Activated naive CD4-positive, alpha-beta T cell treated with anti-CD3 and anti-CD28 coated beads, Interleukin-2, amount 10 ng/mL, durations not matched to agents 7 days and 5 days (primary cell): ENCODE measurements at regions not wholly inside any gene's neighbourhood (a gene's known extent, or its start where the extent isn't known, plus 50 kb on each side); places are given as distances from the start of the nearest gene placed in this dataset.

Experiments
- CTCF ChIA-PET: fragments of 350-600 bp; sonication (Branson Sonifier 250); formaldehyde crosslinking; loops from one replicate; lab custom pipeline; 2021; ENCODE audit warnings: antibody characterized with exemption; lab: Charles Lee
- DNase-seq: peaks from one replicate; pipeline ENCODE4 v3.0.0-alpha.2; 2020
- H3K27ac Mint-ChIP-seq: one replicate; pipeline ENCODE4 v1.8.0; 2021; ENCODE audit warnings: mild to moderate bottlenecking, moderate library complexity, mixed read lengths
- H3K27me3 Mint-ChIP-seq: one replicate; pipeline ENCODE4 v1.8.0; 2021; ENCODE audit warnings: mild to moderate bottlenecking, mixed read lengths
- H3K36me3 Mint-ChIP-seq: one replicate; pipeline ENCODE4 v1.8.0; 2021; ENCODE audit warnings: mixed read lengths
- H3K4me1 Mint-ChIP-seq: one replicate; pipeline ENCODE4 v1.8.0; 2021; ENCODE audit warnings: mixed read lengths
- H3K4me3 Mint-ChIP-seq: one replicate; pipeline ENCODE4 v1.8.0; 2021; ENCODE audit warnings: mild to moderate bottlenecking, moderate library complexity, mixed read lengths
- H3K9me3 Mint-ChIP-seq: one replicate; pipeline ENCODE4 v1.8.0; 2021; ENCODE audit warnings: mixed read lengths

DNA sequence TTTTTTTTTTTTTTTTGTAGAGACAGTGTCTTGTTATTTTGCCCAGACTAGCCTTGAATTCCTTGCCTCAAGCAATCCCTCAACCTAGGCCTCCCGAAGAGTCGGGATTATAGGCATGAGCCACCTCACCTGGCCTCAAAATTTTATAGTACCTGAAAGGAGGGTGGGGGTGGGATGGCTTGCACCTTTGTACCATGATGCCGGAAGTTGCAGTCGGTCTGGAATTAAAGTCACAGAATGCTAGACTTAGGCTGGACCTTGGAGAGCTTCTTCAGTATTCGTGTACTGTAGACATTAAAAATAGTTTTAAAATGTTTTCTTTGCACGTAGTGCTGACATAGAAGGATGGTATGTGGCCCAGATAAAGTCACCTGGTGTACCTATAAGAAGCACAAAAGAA lies 280.9 kb downstream of the STIM2 start:
- CTCF ChIA-PET, result no interaction called here
- Mint-ChIP-seq H3K36me3 (no peaks in the 10 kb centered on the region), H3K9me3 (no peaks in the 10 kb centered on the region), H3K27me3 (no peaks in the 10 kb centered on the region), H3K27ac (no peak overlapping the region), H3K4me3 (no peak overlapping the region), H3K4me1 (no peaks in the 10 kb centered on the region)
- no peak for DNase-seq

DNA sequence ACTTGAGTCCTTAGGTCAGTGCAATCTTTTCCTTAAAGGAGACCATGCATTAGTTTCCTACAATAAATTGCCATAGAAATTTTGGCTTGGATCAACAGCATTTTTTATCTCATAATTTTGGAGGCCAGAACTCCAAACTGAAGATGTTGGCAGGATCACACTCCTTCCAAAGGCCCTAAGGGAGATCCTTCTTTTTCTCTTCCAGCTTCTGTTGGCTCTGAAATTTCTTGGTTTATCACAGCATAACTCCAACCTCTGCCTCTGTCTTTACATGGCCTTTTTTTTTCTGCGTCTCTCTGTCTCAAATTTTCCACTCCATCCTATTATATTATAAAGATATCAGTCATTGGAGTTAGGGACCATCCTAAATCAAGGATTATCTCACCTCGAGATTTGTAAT lies 282.2 kb downstream of the STIM2 start:
- Mint-ChIP-seq H3K27me3 (no peaks in the 10 kb centered on the region), H3K4me1 (no peaks in the 10 kb centered on the region), H3K36me3 (no peaks in the 10 kb centered on the region), H3K4me3 (no peak overlapping the region), H3K27ac (no peak overlapping the region), H3K9me3 (no peaks in the 10 kb centered on the region)
- DNase-seq, result no peak
- CTCF ChIA-PET, result no interaction called here

DNA sequence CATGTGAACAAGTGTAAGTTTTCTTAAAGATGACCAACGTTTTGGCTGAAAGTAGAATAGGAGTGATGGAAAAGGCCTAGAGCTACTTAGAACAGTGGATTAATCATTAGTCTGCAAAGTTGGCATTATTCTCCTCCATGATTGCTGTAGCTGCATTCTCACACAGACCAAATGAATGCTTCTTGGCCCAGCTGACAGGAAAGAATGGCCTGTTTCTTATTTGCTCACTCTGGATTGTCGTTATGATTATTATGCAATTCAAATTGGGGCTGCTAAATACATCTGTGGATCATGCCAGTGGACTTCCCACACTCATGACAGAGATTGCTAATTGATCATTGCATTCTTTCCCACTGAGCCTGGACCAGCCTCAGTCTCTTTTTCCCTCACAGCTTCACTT lies 285.0 kb downstream of the STIM2 start:
- no peaks in the 10 kb centered on the region for H3K9me3 Mint-ChIP-seq
- no peak for DNase-seq
- H3K36me3 Mint-ChIP-seq, result no peaks in the 10 kb centered on the region
- CTCF ChIA-PET, result no interaction called here
- no peak overlapping the region for H3K4me3 Mint-ChIP-seq
- H3K4me1 Mint-ChIP-seq, result no peaks in the 10 kb centered on the region
- H3K27me3 Mint-ChIP-seq, result no peaks in the 10 kb centered on the region
- no peak overlapping the region for H3K27ac Mint-ChIP-seq

DNA sequence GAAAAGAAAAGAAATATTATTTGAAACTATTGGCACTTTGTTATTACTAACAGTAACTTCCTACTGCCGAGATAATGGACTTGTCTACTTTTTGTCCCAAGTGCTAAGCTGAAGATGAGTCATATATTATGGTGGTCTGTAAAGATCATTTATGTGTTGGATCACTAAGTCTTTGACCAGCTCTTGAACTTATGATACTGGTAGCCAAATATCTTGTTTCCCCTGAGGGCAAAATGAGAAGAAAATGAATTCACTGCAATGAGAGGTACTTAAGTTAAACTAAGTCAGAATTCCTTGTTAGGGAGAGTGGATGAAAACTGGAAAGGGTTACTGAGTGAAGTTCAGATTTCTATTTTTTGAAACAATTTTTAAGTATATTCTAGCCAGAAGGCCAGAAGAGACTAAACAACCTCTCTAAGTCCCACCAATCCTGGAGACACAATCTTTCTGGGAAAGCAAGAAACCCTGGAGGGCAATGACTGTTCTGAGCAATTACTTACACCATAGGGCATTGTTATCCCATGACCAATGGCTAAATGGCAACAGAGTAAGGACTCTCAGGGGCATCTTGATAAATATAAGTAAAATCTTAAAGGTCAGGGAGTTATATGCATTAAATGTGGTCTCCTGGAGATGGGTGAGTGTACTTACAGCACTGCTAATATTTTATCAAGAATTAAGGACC lies 287.7 kb downstream of the STIM2 start:
- H3K4me1 Mint-ChIP-seq, result no peaks in the 10 kb centered on the region
- H3K27me3 Mint-ChIP-seq, result no peaks in the 10 kb centered on the region
- H3K36me3 Mint-ChIP-seq, result no peaks in the 10 kb centered on the region
- H3K27ac Mint-ChIP-seq, result no peak overlapping the region
- H3K4me3 Mint-ChIP-seq, result no peak overlapping the region
- H3K9me3 Mint-ChIP-seq, result no peaks in the 10 kb centered on the region
- CTCF ChIA-PET, result no interaction called here
- no peak for DNase-seq

DNA sequence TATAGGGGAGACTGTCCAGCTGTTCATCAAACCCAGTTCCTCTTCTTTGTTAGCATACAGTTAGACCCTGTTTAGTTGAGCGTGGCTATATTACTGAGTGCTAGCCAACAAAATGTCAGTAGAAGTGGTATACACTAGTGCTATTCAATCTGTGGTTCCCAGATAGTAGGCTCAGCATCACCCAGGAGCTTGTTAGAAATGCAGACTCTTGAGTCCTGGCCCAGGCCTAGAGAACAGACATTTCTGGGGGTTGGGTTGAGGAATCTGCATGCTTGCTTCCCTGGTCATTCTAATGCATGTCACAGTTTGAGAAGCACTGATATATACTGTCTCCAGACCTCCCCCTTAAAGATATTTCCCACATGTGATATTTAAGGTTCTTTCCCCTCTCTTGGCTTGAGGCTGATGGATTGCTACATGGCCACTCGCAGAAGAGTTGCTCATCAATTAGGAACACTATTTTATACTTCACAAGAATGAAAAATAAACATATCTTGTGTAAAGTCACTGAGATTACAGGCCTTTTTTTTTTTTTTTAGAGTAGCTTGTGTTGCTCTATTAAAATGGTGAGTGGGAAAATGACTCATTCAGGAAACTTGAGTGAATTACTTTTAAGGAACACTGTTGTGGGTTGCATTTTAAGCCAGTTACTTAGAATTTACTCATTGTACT lies 289.0 kb downstream of the STIM2 start:
- no peak overlapping the region for H3K4me3 Mint-ChIP-seq
- DNase-seq, result no peak
- no peaks in the 10 kb centered on the region for H3K4me1 Mint-ChIP-seq
- H3K9me3 Mint-ChIP-seq, result no peaks in the 10 kb centered on the region
- H3K36me3 Mint-ChIP-seq, result no peaks in the 10 kb centered on the region
- CTCF ChIA-PET, result no interaction called here
- H3K27ac Mint-ChIP-seq, result no peak overlapping the region
- no peaks in the 10 kb centered on the region for H3K27me3 Mint-ChIP-seq

DNA sequence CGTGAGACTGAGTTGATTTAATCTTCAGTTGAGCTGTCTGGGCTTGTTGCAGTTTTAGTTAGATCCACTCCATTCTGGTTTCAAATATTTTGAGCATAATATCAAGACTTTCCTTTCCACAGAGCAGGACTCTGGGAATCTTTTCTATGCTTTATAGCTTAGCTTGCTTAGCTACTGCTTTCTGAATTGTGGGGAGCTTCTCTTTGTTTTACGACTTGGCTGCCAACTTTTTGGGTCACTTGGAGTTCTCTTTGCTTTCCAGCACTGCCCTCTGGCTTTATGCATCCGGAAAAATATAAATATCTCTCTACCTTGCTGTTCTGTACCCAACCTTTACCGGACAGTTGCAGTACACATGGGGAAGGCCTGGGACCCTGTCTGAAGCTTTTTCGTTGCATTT lies 292.1 kb downstream of the STIM2 start:
- CTCF ChIA-PET, result no interaction called here

DNA sequence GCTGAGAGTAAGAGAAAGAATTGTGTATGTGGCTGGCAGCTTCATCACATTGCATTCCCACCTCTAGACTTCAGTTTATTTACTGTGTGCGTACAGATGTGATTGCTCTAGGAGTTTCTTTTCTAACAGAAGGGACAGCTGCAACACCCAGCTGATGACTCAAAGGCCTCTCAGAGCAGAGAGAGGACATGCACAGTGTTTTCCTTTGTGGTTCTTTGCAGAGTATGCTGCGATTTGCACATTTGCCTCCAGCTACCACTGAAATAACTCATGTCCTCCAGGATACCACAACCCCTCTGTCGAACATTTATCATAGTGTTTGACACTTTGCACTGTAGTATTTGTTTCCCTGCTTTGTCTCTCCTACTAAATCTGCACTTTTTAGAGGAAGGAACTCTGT lies 294.1 kb downstream of the STIM2 start:
- Mint-ChIP-seq H3K27ac (no peak overlapping the region), H3K4me1 (no peaks in the 10 kb centered on the region), H3K4me3 (no peak overlapping the region), H3K9me3 (no peaks in the 10 kb centered on the region), H3K27me3 (no peaks in the 10 kb centered on the region), H3K36me3 (no peaks in the 10 kb centered on the region)
- CTCF ChIA-PET, result no interaction called here
- no peak for DNase-seq

More for the DNA sequence above, 292.1 kb downstream of the STIM2 start:
- Mint-ChIP-seq H3K4me1 (no peaks in the 10 kb centered on the region), H3K9me3 (no peaks in the 10 kb centered on the region), H3K36me3 (no peaks in the 10 kb centered on the region), H3K27me3 (no peaks in the 10 kb centered on the region), H3K4me3 (no peak overlapping the region), H3K27ac (no peak overlapping the region)
- no peak for DNase-seq

DNA sequence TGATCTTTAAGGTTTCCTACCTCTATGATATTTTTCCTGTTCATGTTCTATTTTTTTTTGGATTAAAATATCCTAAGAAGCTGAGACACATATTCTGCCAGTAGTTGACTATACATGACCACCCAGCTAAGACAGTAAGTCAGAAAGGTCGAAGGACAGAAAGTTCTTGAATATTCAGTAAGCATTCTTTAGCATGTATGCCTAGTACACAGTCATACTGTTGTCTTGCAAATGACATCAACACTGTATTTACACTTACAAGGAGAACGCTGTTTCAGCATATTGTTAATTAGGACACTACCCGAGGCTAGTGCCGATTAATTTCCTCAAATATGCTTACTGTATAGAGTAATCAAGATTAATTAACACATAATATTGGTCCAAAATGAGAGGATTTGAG lies 300.6 kb downstream of the STIM2 start:
- H3K4me1 Mint-ChIP-seq, result no peaks in the 10 kb centered on the region

DNA sequence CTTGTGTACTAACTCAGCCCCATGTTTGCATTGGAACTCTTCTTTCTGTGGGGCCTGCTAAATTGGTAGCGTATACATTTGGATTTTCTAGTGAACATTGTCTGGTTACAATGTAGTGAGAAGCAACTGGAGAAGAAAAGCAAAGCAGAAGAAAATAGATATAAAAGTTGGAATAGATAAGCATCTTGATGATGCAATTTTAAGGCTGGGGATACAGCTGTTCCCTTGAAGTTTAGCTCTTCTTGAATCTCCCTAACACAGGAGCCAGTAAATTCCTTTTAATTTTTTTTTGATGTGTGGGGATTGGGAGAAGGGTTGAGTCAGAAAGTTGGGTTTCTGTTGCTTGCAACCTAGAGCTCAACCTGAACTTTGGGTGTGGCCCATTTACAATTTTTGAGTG lies 308.1 kb downstream of the STIM2 start:
- Mint-ChIP-seq H3K4me1 (no peaks in the 10 kb centered on the region), H3K9me3 (no peaks in the 10 kb centered on the region), H3K27ac (no peak overlapping the region), H3K27me3 (no peaks in the 10 kb centered on the region), H3K4me3 (no peak overlapping the region), H3K36me3 (no peaks in the 10 kb centered on the region)
- CTCF ChIA-PET, result no interaction called here
- no peak for DNase-seq

More for the DNA sequence above, 300.6 kb downstream of the STIM2 start:
- no peaks in the 10 kb centered on the region for H3K36me3 Mint-ChIP-seq
- CTCF ChIA-PET, result no interaction called here
- DNase-seq, result no peak
- H3K4me3 Mint-ChIP-seq, result no peak overlapping the region
- no peak overlapping the region for H3K27ac Mint-ChIP-seq
- no peaks in the 10 kb centered on the region for H3K9me3 Mint-ChIP-seq
- no peaks in the 10 kb centered on the region for H3K27me3 Mint-ChIP-seq

DNA sequence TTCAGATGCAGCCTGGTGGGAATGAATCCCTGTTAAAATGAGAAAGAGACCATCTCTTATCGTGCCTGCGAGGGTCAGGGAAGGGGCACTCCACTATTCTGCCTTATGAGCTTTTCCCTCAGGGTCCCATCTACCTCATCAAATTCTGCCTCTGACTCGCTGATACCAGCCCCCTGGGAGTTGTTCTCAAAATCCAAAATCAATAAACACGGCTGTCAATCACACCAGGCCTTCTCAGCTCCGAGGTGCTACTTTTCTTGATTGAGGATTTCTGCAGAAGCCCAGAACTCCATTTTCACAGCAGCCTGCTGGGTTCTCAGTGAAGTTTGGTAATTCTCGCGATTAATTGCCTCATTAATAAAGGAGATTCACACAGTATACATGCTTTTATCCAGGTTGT lies 312.6 kb downstream of the STIM2 start:
- peaks cover 5% of the 10 kb centered on the region for H3K9me3 Mint-ChIP-seq
- no peak overlapping the region for H3K4me3 Mint-ChIP-seq
- H3K27me3 Mint-ChIP-seq, result no peaks in the 10 kb centered on the region
- no peak for DNase-seq
- CTCF ChIA-PET, result no interaction called here
- H3K27ac Mint-ChIP-seq, result no peak overlapping the region
- H3K36me3 Mint-ChIP-seq, result no peaks in the 10 kb centered on the region
- H3K4me1 Mint-ChIP-seq, result no peaks in the 10 kb centered on the region

DNA sequence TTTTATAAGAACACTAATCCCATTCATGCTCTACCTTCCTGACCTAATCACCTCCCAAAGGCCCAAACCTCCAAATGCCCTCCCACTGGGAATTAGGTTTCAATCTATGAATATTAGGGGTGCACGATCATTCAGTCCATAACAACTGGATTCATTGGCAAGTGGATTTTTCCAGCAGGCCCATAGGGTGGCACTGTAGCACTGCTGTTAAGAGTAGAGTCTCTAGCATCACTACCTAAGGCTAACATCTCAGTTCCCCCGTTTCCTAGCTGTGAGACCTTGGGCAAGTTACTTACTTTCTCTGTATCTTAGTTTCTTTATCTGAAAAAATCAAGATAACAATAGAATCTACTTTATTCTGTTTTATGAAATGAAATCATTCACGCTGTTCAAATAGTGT lies 315.8 kb downstream of the STIM2 start:
- Mint-ChIP-seq H3K27me3 (no peaks in the 10 kb centered on the region), H3K27ac (no peak overlapping the region), H3K4me1 (no peaks in the 10 kb centered on the region), H3K4me3 (no peak overlapping the region), H3K9me3 (peaks cover 5% of the 10 kb centered on the region), H3K36me3 (no peaks in the 10 kb centered on the region)
- DNase-seq, result no peak
- CTCF ChIA-PET, result no interaction called here

DNA sequence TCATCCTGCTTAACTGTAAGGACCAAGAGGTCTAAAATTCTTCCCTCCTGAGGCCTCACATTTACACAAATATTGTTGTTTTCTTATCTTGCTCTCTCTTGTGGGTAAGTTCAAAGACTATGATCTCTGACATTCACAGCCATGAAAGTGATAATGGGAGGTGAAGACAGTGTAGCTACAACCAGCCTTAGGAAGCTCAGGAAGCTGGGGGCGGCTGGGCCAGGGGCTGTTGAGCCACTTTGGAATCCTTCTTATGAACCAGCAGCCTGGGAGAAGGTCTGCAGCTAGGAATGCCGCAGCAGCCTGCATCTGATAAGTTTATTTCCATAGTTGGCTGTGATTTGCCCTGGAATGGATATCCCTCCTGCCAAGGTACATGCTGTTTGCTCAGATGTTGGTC lies 316.2 kb downstream of the STIM2 start:
- Mint-ChIP-seq H3K36me3 (no peaks in the 10 kb centered on the region), H3K27ac (no peak overlapping the region)
- CTCF ChIA-PET, result no interaction called here

DNA sequence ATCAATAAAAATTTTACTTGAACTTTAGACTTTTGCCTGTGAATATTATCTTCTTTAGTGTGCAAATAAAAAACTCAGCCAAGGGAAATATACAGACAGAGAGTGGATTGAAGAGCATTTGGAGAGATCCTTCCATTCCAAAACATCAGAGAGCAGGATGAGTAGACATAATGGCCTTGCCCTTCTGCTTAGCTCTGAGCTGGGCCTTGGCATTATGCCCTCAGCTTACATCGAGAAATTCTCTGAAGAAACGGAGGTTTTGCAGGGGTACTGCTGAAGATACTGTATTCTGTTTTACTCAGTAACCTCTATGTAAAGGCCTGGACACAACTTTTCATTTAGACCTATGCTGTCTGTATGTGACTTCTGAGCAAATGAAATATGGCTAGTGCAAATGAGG lies 317.4 kb downstream of the STIM2 start:
- no peak for DNase-seq
- H3K27ac Mint-ChIP-seq, result no peak overlapping the region
- no peak overlapping the region for H3K4me3 Mint-ChIP-seq
- no peaks in the 10 kb centered on the region for H3K36me3 Mint-ChIP-seq
- no peaks in the 10 kb centered on the region for H3K4me1 Mint-ChIP-seq
- CTCF ChIA-PET, result no interaction called here
- no peaks in the 10 kb centered on the region for H3K27me3 Mint-ChIP-seq
- H3K9me3 Mint-ChIP-seq, result peaks cover 5% of the 10 kb centered on the region

More for the DNA sequence above, 316.2 kb downstream of the STIM2 start:
- no peak for DNase-seq
- no peak overlapping the region for H3K4me3 Mint-ChIP-seq
- no peaks in the 10 kb centered on the region for H3K27me3 Mint-ChIP-seq
- H3K9me3 Mint-ChIP-seq, result peaks cover 5% of the 10 kb centered on the region
- H3K4me1 Mint-ChIP-seq, result no peaks in the 10 kb centered on the region

DNA sequence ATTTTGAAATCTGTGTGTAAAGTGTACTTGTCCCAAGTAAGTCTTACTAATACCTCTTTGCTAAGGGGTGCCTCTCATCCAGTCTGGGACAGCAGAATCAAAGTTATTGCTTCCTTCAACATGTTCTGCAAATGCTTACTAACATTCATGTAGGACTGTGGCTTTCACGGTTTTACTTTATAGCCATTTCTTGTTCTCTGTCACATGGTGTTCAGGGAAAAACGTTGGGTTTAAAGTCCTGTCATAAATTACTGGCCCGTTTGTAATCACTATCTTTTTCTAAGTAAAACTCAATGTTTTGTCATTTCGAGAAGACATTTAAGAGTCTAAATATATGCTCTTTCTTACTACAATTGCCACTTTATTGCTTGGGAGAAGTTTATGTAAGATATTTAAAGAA lies 321.1 kb downstream of the STIM2 start:
- Mint-ChIP-seq H3K4me1 (no peaks in the 10 kb centered on the region), H3K36me3 (no peaks in the 10 kb centered on the region), H3K27ac (no peak overlapping the region), H3K27me3 (no peaks in the 10 kb centered on the region), H3K4me3 (no peak overlapping the region), H3K9me3 (no peaks in the 10 kb centered on the region)
- no peak for DNase-seq
- CTCF ChIA-PET, result no interaction called here

DNA sequence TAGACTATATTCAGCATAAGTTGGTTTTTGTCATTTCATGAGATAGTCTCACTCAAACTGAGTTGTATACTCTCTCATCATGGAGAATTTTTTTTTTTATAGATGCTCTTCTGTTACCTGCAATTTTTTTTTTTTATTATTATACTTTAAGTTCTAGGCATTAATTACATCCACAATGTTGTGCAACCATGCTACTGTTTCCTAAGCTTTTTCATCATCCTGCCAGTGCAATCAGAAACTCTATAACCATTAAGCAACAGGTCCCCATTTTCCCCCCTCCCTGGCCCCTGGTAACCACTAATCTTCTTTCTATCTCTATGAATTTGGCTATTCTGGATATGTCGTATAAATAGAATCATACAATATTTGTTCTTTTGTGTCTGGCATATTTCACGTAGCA lies 321.6 kb downstream of the STIM2 start:
- DNase-seq, result no peak
- Mint-ChIP-seq H3K36me3 (no peaks in the 10 kb centered on the region), H3K27me3 (no peaks in the 10 kb centered on the region), H3K27ac (no peak overlapping the region), H3K4me3 (no peak overlapping the region), H3K9me3 (peaks cover 2% of the 10 kb centered on the region), H3K4me1 (no peaks in the 10 kb centered on the region)
- CTCF ChIA-PET, result no interaction called here
